Suprapubic skin (tissue), 3 donors: ENCODE measurements at regions not wholly inside any gene's neighbourhood (a gene's known extent, or its start where the extent isn't known, plus 50 kb on each side); places are given as distances from the start of the nearest gene placed in this dataset.

Experiments used
- POLR2A ChIP-seq, 2 donors: fragments of 450-650 bp; IDR thresholded peaks; one replicate each; pipeline ENCODE4 v1.6.1; 2017; ENCODE audit warnings: antibody characterized with exemption in 2 of 2, mild to moderate bottlenecking in 2 of 2, moderate library complexity in 2 of 2
- TF ChIP-seq, protein P1 (sequence below), 2 donors: fragments of 200-600 bp in 1 of 2; fragments of 450-650 bp in 1 of 2; sonication (generic) in 1 of 2; IDR thresholded peaks; one replicate each; pipeline ENCODE4 v1.5.1; 2016 to 2019; ENCODE audit warnings: antibody characterized with exemption in 2 of 2, mild to moderate bottlenecking in 1 of 2, moderate library complexity in 1 of 2

DNA sequence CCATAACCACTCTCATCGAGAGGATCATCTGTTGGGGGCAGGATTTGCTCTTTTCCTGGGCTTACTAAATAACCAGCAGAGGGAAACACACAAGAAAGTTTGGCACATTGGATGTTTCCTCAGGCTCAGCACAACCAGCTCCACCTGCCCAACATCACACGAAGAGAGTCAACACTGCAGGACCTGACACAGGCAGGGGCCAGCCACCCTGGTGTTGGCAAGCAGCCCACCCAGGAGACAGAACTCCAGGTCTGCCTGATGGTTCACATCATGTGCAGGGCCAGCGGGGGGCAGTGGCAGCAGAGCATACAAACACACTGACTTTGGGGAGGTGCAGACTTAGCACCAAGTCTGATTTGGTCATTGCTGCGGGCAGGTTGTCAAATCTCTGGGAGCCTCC, 182.3 kb upstream of the GALNT2 start:
- TF ChIP-seq, protein P1, sequence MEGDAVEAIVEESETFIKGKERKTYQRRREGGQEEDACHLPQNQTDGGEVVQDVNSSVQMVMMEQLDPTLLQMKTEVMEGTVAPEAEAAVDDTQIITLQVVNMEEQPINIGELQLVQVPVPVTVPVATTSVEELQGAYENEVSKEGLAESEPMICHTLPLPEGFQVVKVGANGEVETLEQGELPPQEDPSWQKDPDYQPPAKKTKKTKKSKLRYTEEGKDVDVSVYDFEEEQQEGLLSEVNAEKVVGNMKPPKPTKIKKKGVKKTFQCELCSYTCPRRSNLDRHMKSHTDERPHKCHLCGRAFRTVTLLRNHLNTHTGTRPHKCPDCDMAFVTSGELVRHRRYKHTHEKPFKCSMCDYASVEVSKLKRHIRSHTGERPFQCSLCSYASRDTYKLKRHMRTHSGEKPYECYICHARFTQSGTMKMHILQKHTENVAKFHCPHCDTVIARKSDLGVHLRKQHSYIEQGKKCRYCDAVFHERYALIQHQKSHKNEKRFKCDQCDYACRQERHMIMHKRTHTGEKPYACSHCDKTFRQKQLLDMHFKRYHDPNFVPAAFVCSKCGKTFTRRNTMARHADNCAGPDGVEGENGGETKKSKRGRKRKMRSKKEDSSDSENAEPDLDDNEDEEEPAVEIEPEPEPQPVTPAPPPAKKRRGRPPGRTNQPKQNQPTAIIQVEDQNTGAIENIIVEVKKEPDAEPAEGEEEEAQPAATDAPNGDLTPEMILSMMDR (IDR thresholded peaks at IDR 0.05): no peak
- no peak for TF ChIP-seq POLR2A (IDR thresholded peaks at IDR 0.05)
